H1 (cell line): ENCODE measurements at regions not wholly inside any gene's neighbourhood (a gene's known extent, or its start where the extent isn't known, plus 50 kb on each side); places are given as distances from the start of the nearest gene placed in this dataset.

Source experiments
- TEAD4 ChIP-seq: IDR thresholded peaks from 2 replicates; pipeline ENCODE4 v1.6.1; 2012; ENCODE audit warnings: low read depth, low read length, inconsistent platforms, mixed read lengths
- YY1 ChIP-seq: IDR thresholded peaks from 2 replicates; pipeline ENCODE4 v1.6.1; 2011; ENCODE audit warnings: low read depth, mild to moderate bottlenecking, low read length

- TF ChIP-seq YY1 (no peak), TEAD4 (no peak)
These were observed 65.9 kb upstream of the SMLR1 start (continued) for GRCh38 chr6:130761286-130761685.
